ENCODE measurements at regions not wholly inside any gene's neighbourhood (a gene's known extent, or its start where the extent isn't known, plus 50 kb on each side); places are given as distances from the start of the nearest gene placed in this dataset.

DNA sequence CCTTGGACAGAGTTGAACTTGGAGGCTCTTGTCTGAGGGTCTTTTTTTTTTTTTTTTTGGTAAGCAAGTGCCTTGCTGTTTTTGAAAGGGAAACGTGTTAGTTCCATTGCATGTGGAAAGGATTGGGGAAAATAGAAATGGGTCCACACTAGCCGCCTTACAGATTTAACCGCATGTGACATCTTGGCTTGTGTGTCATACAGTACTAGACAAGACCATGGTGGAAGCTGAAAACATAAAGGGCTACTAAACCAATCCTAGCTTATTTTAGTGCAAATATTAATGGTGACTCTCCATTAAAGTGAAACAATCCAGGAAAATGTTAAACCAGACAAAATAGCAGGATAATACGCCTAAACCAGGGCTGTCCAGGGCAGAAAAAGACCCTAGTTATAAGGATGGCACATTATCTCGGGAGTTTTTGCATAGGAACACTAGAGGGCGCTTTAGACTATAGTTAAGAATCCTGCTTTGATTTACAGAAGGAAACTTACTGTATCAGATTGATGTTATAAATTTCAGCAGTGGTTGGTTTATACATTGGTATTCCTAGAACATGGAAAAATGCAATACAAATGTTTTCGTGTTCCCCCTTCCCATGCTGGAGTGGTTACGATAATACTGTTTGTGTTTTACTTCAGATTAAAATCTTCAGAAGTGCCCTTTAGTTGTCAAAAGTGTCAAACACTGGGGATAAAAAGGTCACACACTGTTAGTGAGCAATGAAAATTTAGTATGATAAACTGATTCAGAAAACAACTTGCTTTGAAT, 59.8 kb upstream of the DEK start:
- Histone ChIP-seq H3K4me3 (ENCODE audit: low read depth in 1 of 2, low read length in 1 of 2) (no peak overlapping the region), H3K9me3 (no peaks in the 10 kb centered on the region), H3K27me3 (no peaks in the 10 kb centered on the region), H3K27ac (no peak overlapping the region), H3K36me3 (no peaks in the 10 kb centered on the region), H3K4me1 (ENCODE audit: control insufficient read depth in 1 of 2, insufficient read depth in 1 of 2, low read depth in 1 of 2, low read length in 1 of 2) (peaks cover 18 to 19% of the 10 kb centered on the region in 2 experiments)
- TF ChIP-seq, protein P1, sequence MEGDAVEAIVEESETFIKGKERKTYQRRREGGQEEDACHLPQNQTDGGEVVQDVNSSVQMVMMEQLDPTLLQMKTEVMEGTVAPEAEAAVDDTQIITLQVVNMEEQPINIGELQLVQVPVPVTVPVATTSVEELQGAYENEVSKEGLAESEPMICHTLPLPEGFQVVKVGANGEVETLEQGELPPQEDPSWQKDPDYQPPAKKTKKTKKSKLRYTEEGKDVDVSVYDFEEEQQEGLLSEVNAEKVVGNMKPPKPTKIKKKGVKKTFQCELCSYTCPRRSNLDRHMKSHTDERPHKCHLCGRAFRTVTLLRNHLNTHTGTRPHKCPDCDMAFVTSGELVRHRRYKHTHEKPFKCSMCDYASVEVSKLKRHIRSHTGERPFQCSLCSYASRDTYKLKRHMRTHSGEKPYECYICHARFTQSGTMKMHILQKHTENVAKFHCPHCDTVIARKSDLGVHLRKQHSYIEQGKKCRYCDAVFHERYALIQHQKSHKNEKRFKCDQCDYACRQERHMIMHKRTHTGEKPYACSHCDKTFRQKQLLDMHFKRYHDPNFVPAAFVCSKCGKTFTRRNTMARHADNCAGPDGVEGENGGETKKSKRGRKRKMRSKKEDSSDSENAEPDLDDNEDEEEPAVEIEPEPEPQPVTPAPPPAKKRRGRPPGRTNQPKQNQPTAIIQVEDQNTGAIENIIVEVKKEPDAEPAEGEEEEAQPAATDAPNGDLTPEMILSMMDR (IDR thresholded peaks at IDR 0.05): peak; percentile 83

DNA sequence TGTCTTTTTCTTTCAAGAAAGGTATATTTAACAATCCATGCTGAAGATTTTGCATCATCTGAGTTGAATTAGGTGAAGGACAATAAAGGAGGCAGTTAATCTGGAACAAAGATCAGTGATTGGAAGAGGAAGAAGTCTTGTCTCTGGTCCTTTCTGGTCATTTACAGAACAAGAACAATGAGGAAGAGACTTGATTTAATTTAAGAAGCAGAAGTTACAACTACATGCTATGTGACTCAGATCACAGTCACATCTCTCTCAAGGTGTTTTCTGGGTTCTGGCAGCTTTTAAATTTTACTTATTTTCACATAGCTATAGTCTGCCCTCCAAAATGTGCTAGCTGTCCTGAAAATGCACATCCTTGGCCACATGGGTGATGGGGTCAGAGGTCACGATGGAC, 53.5 kb upstream of the DEK start:
- no peaks in the 10 kb centered on the region for H3K36me3 ChIP-seq
- H3K4me3 ChIP-seq (ENCODE audit: low read depth in 1 of 2, low read length in 1 of 2): no peak overlapping the region
- no peaks in the 10 kb centered on the region for H3K4me1 ChIP-seq (ENCODE audit: control insufficient read depth in 1 of 2, insufficient read depth in 1 of 2, low read depth in 1 of 2, low read length in 1 of 2)
- H3K27me3 ChIP-seq: no peaks in the 10 kb centered on the region
- no peaks in the 10 kb centered on the region for H3K9me3 ChIP-seq
- TF ChIP-seq, protein P1 (IDR thresholded peaks at IDR 0.05): no peak
- no peak overlapping the region for H3K27ac ChIP-seq

- H3K4me1 ChIP-seq (ENCODE audit: control insufficient read depth in 1 of 2, insufficient read depth in 1 of 2, low read depth in 1 of 2, low read length in 1 of 2): no peaks in the 10 kb centered on the region
- no peak overlapping the region for H3K4me3 ChIP-seq (ENCODE audit: low read depth in 1 of 2, low read length in 1 of 2)
- H3K27me3 ChIP-seq: no peaks in the 10 kb centered on the region
- H3K9me3 ChIP-seq: no peaks in the 10 kb centered on the region
- H3K27ac ChIP-seq: no peak overlapping the region
- no peaks in the 10 kb centered on the region for H3K36me3 ChIP-seq
- TF ChIP-seq, protein P1 (IDR thresholded peaks at IDR 0.05): no peak
Observed at GRCh38 chr6:18314317-18314997, 50.1 kb upstream of the DEK start.
